ENCODE measurements at regions not wholly inside any gene's neighbourhood (a gene's known extent, or its start where the extent isn't known, plus 50 kb on each side); places are given as distances from the start of the nearest gene placed in this dataset.
"Not testable (repeated sequence)": the region's sequence is repeated elsewhere in the genome, so short reads cannot be mapped to it uniquely, and the experiment has no call there.

DNA sequence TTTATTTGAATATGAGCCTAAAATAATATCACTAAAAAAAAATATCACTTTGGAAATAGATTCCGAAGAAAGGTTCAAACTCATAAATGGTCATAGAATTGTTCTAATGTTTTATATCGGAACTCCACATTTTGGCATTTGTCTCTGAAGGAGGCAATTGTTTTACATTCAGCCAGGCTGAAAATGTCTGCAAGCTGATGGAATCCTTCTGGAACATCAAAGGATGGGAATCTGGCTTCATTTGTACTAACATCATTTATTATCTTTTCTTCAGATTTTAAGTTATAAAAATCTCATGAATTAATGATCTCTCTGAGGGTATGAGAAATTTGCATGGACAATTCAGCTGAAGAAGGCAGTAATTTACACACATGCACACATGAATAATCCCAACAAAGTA lies 251.4 kb upstream of the RGMA start:
- no peak for DNase-seq

DNA sequence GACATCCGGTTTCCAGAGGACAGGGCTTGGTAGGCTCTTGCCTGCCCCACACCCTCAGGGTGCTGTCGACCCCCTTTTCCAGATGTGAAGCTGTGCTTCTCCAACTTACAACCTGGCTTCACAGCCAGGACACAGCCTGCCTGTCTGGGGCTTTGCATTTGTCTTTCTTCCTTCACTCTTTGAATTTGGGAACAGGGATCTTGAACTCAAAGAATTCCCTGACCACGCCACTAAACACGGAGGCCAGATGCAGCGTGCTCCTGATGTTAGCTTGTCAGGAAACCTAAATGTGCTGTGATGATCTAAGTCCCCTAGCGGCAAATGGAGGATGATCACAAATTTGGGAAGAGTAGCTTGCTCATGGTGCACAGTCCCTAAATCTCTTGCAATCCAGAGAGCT lies 244.8 kb upstream of the RGMA start:
- no peak for DNase-seq

GRCh38 chr15:93333126-93333525 lies 244.1 kb upstream of the RGMA start:
- not testable (repeated sequence) for DNase-seq

DNA sequence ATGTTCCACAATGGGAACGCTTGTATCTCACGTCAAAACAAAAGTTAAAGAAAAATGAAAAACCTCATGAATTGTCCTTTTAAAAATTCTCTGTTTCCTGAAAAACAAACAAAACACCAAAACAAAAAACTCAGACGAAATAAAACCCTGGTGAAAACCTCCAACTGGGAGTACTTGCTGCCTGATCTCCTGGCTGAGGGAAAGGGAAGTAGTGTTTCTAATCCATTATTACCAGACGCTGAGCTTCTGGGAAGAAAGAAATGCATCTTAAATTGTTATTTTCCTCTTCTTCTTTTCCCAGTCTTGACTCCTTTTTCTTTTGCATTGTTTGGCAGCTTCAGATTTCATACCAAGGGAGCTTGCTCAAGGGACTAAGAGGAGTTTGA lies 243.2 kb upstream of the RGMA start:
- DNase-seq: no peak

DNA sequence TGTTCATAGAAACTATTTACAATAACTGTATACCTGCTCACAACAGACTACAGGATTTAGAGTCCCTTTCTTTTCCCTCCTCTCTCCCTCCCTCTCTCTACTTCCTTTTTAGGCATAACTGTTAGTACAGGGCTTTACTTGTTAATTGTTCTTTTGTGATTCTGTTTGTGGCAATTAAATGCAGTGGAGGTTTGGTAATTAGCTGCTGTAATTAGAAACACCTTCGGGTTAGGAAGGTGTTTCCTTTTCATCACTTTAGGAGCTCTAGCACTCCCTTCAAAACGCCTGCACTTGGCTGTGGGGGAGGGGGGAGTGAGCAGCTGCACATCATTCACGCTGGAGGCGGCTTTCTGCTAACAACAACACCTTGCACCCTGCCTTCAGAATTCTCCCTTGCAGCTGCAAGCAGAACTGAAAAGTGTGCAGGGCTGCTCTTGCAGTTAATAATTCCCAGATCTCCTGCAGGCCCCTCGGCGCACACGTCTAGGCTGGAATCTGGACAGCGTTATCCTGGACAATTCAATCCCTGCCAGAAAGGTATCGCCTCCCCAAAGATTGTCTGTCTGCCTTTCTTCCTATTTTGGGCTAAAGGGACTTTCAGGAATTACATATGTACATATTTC lies 242.6 kb upstream of the RGMA start:
- DNase-seq: no peak

GRCh38 chr15:93330912-93331544 lies 242.0 kb upstream of the RGMA start:
- no peak for DNase-seq

DNA sequence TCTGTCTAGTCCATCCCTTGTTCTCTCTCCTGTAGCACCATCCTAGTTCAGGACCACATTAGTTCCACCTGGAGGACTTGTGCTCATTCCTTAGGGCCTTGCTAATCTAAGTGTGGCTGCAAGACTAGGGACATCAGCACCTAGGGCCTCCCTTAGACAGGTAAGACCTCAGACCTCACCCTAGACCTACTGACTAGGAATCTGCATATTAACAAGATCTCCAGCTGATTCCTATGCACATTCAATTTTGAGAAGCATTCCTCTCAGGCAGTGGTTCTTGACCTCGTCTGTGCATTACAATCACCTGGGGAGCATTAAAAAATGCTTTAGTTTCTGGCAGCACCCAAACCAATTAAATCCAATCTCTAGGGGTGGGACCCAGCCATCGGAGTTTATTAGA lies 238.4 kb upstream of the RGMA start:
- no peak for DNase-seq

GRCh38 chr15:93324186-93324975 lies 235.4 kb upstream of the RGMA start:
- DNase-seq: no peak

DNA sequence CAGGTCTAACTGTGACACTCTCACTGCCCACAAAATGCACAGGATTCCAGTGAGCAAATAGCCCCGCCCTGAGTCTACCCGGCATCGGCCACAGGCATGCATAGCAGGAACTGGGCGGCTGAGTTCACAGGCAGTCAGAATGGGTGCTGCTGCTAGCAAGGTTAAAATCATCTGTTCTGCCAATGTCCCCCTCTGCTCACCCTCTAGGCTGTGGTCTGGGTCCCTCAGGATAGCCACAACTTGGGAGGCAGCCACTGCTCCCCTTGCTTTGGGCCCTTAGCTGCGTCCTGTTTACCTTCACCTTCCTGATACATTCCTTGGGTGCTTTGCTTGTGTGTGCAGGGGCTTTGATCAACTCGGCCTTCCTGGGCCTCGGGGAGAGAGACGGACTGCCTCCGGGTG lies 232.9 kb upstream of the RGMA start:
- no peak for DNase-seq

DNA sequence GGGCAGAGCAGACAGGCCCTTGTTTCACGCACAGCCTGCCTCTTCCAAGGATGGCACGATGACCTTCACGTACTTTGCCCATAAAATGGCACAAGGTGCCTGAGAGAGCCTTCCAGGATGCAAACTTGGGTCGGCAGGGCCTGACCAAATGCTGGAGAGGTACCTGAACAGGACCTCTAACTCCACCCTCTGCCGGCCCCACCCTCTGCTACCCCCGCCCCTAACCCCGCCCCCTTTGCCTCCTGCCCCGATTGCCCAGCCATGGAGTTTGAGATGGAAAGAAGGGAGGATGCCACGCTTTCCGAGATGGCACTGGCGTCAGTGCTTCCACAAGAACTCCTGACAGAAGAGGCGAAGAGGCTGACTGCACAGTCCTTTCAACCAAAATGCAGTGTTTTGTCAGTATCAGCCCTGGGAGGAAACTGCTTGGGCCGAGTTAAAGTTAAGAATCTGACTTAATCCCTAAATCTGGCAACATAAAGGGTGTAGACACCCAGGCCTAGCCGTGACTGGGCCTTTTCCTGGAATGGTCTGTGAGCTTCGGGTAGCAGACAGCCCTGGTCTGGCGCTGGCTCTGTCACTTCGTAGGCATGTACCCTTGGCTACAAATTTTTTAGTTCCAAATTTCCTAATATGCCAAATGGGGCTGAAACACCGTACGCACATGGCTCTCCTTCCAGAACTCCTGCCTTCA lies 230.3 kb upstream of the RGMA start:
- no peak for DNase-seq

GRCh38 chr15:93317772-93318171 lies 228.8 kb upstream of the RGMA start:
- no peak for DNase-seq

GRCh38 chr15:93314245-93314644 lies 225.2 kb upstream of the RGMA start:
- DNase-seq: no peak

DNA sequence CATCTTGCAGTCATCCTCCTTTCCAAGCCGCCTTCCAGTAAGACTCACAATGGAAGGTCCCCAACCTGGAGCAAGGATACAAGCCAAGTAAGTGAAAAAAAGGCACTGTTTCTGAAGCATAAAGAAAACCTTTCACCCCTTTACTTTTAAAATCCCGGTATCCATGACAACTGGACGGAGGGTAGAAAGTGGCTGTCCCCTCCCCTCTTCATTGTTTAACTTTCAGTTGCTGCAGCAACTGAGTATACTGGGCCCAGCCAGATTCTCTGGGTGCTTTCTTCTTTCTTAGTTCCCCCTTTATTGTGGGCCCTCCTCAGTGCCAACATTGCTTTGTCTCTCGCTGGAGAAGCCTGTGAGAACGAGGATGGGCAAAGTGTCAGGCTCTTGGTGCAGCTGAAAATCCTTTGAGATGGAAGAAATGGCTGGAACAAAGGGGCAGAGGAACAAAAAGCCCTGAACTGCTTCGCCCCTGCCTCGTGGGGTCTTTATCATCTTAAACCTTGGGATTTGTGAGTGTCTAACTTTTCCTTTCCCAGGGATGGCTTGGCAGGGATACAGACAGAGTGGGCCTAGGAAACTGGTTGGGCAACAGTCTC lies 224.0 kb upstream of the RGMA start:
- no peak for DNase-seq

- DNase-seq: no peak
These were observed 222.6 kb upstream of the RGMA start for GRCh38 chr15:93311620-93312019.

DNA sequence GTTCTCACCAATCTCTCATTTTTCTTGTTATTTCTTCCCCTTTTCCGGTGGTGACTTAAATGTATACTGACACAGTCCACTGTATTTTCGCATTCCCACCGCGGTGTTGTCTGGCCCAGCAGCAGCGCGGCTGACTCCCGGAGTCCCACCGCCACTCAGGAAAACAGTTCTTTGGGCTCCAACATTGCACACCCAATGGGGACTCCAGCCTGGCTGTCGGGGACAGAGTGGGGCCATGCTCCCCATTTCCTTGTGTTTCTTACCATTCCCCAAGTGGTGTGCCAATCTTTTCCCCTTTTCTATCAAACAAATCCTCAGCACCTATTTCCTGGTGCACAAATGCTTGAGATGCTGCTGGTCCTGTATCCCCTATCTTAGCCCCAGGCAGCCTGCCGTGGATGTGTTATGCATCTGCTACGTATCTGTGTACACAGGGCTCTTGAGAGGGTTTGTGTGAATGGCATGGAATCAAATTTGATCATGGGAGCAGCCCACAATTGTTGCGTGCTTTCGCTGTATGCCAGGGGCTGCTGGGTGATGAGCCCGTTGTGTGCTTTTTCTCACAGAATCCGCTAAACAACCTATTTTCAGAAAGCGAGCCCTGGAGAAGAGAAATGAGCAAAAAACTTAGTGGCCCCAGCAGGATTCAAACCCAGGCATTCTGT lies 219.1 kb upstream of the RGMA start:
- DNase-seq: no peak

- DNase-seq: no peak
These were observed 218.5 kb upstream of the RGMA start for GRCh38 chr15:93307513-93307912.

DNA sequence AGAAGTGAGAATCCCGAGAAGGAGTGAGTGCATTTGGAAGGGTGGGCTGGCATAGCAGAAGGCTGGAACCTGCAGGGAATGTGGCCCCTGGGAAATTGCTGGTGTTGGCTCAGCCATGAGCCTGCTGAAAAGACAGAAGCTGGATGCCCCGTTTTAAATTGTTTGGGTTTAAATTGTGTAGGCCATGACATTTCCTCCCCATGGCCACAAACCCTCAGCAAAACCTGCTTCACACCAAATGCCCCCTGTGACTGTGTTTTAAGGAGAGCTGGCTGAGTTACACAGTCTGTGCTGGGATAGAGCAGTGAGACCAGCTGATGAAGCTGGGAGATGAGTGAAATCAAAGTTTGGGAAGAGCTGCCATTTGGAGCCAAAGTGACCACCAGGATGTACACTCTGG lies 216.3 kb upstream of the RGMA start:
- no peak for DNase-seq

DNA sequence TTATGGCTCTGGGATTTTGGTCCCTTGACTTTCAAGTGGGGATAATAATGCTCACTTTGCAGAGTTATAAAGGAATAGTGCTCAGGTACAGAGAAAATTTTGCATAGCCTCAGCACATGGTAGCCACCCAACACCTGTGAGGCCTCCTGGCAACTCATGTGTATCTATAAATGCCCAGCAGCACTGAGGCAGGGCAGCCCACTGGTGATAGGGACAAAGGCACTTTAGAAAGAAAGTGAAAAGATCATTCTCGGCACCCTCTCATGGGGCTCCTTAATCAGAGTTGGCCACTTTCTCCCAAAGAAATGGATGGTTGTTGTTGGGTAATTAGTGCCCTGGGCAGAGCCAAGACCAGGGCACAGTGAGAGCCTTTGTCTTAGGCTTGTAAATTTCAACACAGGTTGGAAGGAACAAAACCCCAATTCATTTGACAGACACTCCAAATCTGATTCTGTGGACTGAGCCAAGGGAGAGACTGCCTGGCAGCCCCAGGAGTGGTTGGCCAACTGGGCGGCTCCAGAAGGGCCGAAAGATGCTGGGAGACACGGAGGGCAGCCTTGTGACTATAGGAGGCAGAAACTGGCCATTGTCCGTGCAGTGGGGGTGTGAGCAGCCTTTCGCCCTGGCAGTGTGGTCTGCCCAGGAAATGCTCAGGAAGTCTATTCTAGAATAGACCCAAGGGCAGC lies 213.2 kb upstream of the RGMA start:
- no peak for DNase-seq

DNA sequence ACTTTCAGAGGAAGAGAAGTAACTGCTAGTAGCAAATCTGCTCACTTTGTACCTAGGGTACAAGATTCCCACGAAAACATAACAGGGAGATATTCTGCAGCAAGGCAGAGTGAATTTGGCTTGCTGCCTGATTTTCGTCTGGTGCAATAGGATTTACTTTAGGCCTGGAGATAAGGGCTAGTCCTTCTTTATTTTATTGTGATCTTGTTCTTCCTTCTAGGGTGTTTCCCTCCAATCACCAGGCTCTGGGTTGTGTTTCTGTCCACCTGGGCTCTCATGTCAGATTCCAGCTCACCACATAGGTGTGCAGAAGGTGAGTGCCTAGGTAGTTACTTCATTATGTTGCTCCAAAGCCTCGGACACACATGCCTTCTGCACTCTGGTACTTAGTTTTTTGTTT lies 211.8 kb upstream of the RGMA start:
- no peak for DNase-seq

- DNase-seq: no peak
These were observed 210.7 kb upstream of the RGMA start for GRCh38 chr15:93299675-93300074.

- DNase-seq: no peak
These were observed 209.9 kb upstream of the RGMA start for GRCh38 chr15:93298901-93299300.

Measured in GOT3 (cell line).